Activated CD8-positive, alpha-beta memory T cell treated with anti-CD3 and anti-CD28 coated beads for 36 hours (primary cell): ENCODE measurements at regions not wholly inside any gene's neighbourhood (a gene's known extent, or its start where the extent isn't known, plus 50 kb on each side); places are given as distances from the start of the nearest gene placed in this dataset.

Source experiments
- CTCF ChIA-PET: fragments of 350-600 bp; sonication (Branson Sonifier 250); formaldehyde crosslinking; loops from one replicate; lab custom pipeline; 2021; ENCODE audit warnings: antibody characterized with exemption; lab: Charles Lee
- POLR2A ChIA-PET: fragments of 350-600 bp; sonication (Branson Sonifier 250); formaldehyde crosslinking; loops from one replicate; lab custom pipeline; 2021; ENCODE audit warnings: antibody characterized with exemption; lab: Charles Lee

DNA sequence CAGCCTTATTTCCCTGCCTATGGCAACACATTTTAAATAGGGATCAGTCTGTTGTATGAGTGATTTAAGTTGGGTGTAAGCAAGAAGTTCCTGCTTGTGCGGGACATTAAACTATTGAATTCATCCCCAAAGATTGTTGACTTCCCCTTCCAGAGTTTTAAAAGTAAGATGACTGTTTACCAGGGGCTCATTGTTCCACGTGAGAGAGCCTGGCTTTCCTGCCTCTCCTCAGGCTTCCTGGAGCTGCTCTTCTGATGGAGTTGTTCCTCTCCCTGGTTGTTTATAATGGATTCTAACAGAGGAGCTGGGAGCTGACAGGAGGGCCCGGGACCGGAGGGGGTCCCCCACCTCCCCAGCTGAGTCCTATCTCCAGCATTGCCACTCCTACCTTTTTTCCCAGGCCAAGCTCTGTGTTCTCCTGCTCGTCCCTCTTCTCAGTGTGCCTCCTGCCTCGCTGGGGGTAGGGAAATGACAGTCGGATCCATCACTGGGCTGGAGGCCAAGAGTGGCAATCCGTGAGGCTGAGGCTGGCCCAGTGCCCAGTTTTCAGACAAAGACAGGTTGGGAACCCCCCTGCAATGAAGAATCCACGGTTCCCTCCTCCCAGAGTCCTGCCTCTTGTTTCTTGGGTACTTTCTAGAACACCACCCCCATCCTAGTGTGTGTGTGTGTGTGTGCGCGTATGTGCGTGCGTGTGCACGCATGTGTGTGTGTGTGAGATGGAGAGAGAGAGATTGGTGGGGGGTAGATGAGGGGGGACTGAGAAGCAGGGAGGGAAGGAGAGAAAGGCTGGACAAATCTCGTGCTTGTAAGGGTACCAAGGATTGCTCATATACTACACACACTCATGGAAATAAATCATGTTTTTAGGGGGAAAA lies 123.7 kb upstream of the NFIB start:
- ChIA-PET CTCF (no interaction called here), POLR2A (no interaction called here)

DNA sequence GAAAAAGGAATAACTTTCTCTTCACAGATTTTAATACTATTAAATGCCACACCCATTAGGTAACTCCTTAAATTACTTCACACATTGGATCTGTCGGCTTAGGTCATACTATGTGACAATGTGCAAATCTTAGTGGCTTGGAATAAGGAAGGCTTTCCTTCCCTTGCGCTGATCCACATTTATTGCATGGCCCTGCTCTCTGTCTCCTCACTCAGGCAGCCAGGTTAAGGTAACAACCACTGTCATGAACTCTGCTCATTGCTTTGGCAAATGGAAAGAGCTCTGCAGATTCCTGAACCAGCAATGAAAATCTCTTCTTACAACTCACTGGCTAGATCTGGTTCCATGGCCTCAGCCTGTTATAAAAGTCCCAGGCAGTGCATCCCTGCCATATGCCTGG lies 121.9 kb upstream of the NFIB start:
- POLR2A ChIA-PET, result no interaction called here
- CTCF ChIA-PET, result no interaction called here

DNA sequence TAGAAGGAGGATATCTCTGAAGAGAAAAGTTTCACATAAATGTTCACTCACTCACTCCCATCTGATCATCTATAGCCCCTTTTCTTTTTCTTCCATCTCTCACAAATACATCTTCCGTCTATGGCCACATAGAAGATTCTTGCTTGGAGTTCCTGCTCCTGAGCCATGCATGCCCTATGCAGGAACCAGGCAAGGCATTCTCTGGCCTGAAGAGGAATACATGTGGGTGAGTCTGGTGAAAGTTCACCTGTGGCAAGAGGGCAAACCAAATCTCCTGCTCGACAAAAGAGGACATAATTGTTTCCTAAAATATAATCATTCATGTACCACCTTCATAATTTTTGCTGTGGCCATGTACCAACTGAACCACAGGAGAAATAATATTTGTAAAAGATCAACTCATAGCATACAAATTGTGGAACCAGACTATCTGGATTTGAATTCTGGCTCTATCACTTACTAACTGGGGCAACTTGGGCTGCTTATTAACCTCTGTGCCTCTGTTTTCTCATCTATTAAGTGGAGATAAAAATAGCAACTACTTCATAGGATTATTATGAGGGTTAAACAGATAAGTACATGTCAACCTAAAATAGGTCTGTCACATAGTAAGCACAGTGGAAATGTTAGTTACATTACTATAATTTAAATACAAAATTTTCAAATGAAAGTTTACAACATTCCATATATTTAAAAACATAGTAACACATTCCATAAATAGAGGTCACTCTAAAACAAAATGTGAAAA lies 121.2 kb upstream of the NFIB start:
- POLR2A ChIA-PET, result no interaction called here

DNA sequence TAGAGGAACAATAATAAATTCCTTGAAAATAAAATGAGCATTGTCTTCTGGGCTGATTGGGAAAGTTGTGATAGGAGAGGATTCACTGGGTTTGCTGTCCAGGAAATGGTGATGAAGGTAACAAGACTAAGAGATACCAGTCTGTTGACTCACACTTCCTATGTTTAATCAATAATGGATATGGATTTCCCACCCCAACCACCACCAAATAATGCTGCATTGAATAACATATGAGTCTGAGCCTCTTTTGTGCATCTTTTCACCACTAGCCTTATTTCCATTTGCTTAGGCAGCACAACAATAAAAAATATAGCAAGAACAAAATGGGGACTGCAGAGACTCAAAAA lies 120.2 kb upstream of the NFIB start:
- CTCF ChIA-PET, result no interaction called here

More for the DNA sequence above, 121.2 kb upstream of the NFIB start:
- CTCF ChIA-PET, result no interaction called here

DNA sequence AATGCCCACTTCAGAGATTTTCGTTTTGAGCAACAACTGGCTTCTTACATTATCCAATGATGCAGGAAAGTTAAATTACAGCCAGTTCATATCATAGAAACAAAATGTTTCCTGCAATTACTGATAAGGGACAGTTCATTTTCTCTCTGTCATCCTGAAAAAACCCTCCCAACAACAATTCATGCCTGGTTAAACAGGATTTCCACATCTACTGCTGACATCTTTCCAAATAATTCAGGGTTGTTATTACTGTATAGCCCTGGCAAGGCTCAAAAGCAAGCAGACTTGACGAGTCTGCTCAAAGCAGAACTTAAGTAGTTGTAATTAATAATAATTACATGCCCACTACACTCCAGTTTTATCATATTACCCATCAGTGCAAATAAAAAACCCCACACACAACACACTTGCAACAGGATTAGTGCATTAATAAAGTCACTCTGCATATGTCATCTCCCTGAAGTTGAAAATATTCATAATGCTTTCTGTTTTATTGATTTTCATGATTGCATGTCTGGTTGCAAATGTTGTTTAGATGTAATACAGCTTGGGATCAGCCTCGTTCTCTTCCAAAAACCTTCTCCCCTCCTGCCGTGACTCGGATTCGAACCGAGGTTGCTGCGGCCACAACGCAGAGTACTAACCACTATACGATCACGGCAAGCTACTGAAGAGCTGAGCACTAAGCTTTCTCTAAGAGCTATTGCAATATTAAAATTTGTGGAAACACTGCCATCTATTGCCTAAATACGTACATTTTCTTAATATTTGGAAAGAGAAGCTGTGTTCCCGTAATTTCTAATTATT lies 119.6 kb upstream of the NFIB start:
- ChIA-PET POLR2A (no interaction called here), CTCF (no interaction called here)

More for the DNA sequence above, 120.2 kb upstream of the NFIB start:
- POLR2A ChIA-PET, result no interaction called here

DNA sequence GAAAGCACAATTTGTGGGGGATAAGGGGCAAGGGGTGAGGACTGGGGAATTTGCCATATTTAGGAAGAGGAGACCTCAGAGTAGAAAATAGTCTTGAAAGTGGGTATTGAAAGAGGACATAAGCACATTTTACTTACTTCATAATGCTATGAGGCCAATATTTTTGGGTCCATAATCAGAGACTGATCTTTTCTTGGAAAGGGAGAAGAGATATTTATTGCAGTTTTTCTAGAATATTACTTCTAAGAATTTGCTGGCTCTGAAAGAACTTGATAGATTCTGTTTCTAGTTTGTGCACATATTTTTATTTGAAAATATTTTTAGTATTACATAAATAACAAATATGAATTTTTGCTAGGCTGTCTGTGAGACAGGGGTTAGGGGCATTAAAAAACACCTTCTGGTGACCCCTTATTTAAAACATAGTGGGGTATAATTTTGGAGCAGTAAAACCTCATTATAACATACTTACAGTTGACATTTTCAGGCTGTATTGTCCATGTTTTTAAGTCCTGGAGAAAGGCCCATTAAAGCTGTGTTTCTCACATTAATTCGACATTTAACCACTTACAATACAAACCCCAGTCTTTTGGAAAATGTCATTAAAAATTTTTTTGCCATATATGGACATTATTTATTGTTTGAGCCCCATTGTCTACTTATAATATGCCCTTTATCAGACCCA lies 118.9 kb upstream of the NFIB start:
- POLR2A ChIA-PET, result no interaction called here
- CTCF ChIA-PET, result no interaction called here

DNA sequence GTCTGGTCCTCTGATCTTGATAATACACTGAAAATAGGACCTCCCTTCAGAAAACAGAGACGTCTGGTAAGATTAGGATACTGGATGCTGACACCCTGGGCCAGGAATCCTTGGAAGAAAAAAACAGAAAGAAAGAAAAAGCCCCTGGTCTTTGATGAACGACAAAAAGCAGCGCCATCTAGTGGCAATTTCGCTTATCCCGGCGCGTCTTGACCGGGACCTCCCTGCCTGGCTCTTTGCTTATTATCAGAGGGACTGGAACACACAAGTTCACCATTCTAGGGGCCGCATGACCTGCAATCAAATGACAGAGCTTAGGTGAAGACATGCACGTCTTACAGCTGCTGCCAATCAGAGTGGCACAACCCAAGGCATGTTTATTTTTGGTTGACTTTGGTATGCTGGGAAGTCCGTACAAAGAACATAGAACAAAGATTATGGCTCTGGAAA lies 114.9 kb upstream of the NFIB start:
- ChIA-PET CTCF (interaction anchor here (1.3 kb wide), 1 partner anchor 14 kb away, joined by 3 read pairs; no protein-coding TSS in a partner anchor), POLR2A (no interaction called here)

DNA sequence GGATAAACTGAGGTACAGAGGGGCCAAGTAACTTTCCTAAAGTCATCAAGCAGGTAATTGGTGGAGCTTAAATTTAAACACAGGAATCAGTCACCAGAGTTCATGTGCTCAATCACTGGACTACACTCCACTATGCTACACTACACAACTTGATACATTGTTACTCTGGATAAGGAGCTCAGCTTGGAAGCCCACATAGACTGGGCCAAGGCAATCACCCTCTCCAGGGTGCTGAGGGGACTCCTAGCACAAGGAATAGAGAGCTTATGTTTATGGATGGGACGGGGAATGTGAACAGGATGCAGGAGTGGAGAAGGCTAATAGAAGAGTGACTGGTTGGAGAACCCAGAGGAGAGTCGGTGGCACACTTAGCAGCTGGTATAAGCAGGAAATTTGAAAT lies 113.5 kb upstream of the NFIB start:
- ChIA-PET CTCF (interaction anchor here (0.6 to 0.7 kb wide), 3 partner anchors 175 to 1111 kb away, joined by 3 read pairs; no protein-coding TSS in a partner anchor), POLR2A (no interaction called here)

DNA sequence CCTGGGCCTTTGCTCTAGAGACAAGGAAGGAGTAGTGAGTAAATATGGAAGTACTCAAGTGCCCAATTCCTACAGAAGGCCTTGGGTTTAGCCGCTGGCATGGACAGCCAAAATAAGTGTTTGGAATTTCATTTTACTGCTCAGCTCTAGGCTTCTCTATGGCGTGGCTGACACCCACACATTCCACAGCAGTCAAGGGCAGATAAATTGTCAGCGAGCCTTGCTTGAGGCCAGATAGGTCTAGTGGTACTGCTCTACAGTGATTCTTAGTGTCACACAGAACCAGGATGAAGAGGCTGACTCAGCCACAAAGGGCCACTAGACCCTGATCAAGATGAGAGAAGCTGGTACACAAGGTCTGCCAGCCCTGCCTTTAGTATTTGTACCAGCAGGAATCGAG lies 111.0 kb upstream of the NFIB start:
- POLR2A ChIA-PET, result no interaction called here
- CTCF ChIA-PET, result no interaction called here

DNA sequence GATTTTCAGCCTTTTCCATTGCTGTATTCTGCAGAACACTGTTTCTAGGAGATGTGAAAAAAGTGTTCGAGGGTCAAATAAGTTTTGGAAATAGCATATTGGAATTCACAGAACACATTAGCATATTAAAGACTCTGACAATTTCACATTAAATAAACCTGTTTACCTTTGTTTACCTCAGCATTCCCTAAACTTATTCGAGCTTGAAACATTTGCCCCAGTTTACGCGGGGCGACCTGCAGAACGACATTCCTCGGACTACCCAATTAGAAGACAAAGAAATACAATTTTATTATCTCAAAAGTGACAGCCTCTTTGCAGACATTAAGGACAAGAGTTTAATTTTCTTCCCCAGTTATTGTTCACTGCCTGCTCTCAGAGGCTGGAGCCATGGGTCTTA lies 110.3 kb upstream of the NFIB start:
- POLR2A ChIA-PET, result no interaction called here
- CTCF ChIA-PET, result no interaction called here

DNA sequence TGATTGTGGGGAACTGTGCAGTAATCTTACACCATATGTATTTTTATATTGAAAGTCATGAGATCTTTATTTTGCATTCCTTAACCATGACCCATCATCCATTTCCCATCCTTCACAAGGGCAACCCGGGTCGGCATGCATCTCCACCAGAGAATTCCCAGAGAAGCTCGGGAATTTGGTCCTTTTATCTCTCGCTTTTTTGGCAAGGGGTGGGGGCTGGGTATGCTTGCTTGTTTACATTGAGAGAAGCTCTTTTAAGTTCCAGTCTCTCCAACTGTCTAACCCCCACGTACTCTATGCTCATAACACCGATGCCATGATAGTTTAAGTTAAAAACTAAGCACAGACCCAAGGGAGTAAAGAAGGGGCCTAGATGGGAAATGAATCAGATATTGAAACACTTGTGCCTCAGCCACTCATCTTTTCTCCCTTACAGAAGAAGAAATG lies 109.9 kb upstream of the NFIB start:
- ChIA-PET POLR2A (no interaction called here), CTCF (no interaction called here)

DNA sequence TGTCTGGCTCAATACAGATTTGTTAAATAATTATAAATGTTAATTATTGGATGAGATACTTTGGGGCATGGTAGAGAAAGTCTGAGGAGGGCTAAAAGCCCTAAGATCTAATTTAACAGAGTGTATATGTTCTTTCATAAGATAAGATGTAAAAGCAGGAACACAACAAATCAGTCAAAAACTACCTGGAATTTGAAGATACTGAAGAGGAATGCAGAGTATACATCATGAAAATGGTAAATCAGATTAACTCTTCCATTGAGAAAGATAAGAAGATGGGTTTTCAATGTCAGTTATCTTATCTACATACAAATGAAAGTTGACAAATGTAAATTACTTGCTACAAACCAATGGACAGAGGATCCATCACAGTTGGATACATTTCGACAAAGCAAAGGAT lies 107.3 kb upstream of the NFIB start:
- ChIA-PET POLR2A (no interaction called here), CTCF (no interaction called here)

DNA sequence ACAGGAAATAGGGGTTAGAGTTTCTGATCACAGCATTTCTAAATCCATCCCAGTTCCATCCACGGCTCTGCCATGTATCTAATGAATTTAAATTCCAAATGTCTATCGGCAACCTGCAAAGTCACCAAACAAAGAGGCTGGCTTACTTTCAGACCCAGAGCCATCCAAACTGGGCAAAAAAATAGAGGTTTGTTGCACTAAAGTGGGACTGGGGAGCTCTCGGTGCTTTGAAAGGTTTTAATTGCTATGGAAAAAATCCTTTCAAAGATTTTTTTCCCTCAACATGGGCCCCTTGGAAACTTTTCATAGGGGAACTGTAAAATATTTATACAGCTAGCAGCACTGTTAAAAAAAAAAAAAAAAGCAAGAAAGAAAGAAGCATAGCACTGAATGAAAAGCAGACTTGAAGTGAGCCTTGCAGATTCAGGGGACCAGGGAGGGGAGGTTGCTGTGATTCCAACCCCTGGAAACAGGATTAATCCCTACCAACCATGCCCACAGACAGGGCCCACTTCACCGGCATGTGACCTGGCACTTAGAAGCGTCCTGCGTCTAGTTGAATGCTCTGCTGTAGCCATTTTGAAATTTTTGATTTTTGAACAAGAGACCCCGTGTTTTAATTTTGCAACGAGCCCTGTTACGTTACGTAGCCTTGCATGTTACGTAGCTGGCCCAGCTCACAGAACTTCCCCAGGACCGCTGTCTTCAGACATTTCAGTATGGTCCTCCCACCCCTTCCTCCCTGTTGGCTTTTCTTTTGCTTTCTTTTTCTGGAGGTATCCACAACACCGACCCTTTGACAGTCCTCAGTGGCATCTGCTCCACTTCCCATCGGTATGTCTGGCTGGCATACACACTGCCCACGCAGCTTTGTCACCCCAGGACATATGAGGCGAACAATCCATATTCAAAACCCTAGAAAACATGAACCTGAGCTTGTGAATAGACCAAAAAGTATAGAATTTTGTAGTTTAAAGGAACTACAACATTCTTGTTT lies 105.3 kb upstream of the NFIB start:
- CTCF ChIA-PET, result no interaction called here
- POLR2A ChIA-PET, result no interaction called here

DNA sequence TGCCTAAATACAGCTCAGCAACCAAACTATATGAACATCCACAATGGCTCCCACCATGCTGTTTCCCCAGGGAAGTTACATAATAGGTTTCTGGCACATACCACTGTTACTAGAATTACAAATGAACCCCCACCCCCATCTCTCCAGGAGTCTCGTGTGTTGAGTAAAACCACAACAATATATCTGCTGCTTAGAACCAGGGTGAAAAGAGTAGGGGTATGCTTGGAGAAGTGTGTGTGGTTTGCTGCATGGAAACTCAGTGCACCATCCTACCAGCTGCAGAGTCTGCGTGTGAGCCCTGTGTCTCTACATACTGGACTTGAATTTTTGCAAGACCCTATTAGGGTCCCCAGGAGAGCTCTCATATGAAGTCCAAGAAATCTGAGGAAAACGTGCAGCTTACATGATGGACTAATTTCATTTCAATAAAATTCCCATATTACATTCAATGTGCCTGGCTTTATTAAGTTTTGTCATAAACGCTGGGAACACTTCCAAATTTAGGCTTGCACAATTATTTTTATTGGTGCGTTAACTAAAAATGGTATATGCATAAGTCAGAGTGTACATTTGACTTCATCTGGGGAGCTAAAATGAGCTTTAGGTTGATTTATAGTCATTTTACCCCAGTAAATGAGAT lies 104.5 kb upstream of the NFIB start:
- POLR2A ChIA-PET, result no interaction called here
- CTCF ChIA-PET, result no interaction called here

DNA sequence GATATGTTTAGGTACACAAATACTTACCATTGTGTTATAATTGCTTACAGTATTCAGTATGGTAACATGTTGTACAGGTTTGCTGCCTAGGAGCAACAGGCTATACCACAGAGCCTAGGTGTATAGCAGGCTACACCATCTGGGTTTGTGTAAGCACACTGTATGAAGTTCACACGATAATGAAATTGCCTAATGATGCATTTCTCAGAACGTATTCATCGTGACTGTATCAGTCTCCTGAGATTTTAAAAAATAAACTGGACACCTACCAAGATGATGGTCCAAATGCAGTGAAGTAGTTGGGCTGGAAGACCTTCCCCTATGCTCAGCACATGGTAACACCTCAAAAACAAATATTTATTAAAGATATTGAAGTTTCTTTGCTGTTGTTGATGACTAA lies 103.3 kb upstream of the NFIB start:
- ChIA-PET CTCF (no interaction called here), POLR2A (no interaction called here)

DNA sequence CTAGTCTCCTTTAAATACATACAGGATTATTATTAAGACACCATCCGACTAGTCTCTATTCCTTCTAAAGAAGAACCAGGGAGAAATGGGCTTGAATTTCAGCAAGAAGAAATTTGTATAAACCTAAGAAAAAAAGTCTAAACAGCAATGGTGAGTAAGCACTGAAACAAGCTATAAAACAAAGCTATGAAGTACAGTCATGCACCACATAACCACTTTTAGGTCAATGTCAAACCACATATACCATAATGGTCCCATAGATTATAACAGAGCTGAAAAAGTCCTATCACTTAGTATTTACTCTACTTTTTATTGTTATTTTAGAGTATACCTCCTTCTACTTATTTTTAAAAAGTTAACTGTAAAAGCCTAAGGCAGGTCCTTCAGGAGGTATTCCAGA lies 102.0 kb upstream of the NFIB start:
- ChIA-PET POLR2A (no interaction called here), CTCF (no interaction called here)

DNA sequence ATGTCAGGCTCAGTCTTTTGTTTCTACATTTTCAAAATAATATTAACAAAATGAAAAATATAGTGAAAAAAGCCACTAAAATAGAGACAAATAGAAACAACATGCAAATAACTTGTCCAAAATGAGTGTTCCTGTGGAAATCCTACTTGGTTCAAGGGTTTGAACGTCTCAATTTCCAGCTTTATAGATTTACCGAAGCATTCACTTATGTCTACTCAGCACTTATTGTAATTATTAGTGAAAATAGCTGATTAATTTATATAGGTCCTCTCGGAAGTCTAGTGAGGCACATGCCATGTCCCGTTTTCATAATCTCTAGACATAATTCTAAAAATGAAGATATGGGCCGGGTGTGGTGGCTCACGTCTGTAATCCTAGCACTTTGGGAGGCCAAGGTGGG lies 99.9 kb upstream of the NFIB start:
- ChIA-PET POLR2A (no interaction called here), CTCF (interaction anchor here (0.6 to 1.4 kb wide), 2 partner anchors 15 to 17 kb away, joined by 3 read pairs; no protein-coding TSS in a partner anchor)

DNA sequence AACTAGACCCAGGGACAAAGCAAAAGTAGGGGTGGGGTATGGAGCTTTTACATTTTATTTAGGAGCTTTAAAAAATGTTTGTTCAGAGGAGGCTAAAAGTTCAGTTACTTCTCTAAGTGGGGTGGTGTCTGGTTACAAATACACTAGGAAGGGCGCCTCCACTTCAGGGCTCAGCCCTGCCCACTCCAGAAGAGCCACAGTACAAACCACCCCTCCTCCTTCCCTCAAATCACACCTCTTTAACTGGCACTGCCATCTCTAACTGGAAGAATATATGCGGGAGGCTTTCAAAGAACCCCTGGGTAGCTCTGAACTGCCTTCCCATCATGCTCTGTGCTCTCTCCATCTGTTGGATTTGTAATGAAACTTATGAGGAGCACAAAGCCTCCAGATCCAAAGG lies 98.8 kb upstream of the NFIB start:
- POLR2A ChIA-PET, result no interaction called here
- CTCF ChIA-PET, result interaction anchor here (1.0 kb wide), 1 partner anchor 51 kb away, joined by 3 read pairs; no protein-coding TSS in a partner anchor
